Hepatocyte (in vitro differentiated cells): ENCODE measurements at regions not wholly inside any gene's neighbourhood (a gene's known extent, or its start where the extent isn't known, plus 50 kb on each side); places are given as distances from the start of the nearest gene placed in this dataset.

Source experiments
- DNase-seq: peaks from one replicate; pipeline ENCODE4 v3.0.0-alpha.2; 2016; ENCODE audit warnings: low spot score
- H2AFZ ChIP-seq: fragments of 200-600 bp; sonication (generic); 2 replicates; pipeline ENCODE4 v1.6.0; 2016; ENCODE audit warnings: antibody characterized with exemption, mild to moderate bottlenecking
- H3K27ac ChIP-seq: fragments of 200-600 bp; sonication (generic); 2 replicates; pipeline ENCODE4 v1.5.1; 2016; ENCODE audit warnings: mild to moderate bottlenecking
- H3K27me3 ChIP-seq: fragments of 200-600 bp; sonication (generic); 2 replicates; pipeline ENCODE4 v1.6.1; 2016
- H3K36me3 ChIP-seq: fragments of 200-600 bp; sonication (generic); replicated peaks from 2 replicates; pipeline ENCODE4 v1.5.1; 2016; ENCODE audit warnings: low read depth; ENCODE audit not compliant: insufficient read depth
- H3K4me1 ChIP-seq: fragments of 200-600 bp; sonication (generic); 2 replicates; pipeline ENCODE4 v1.5.1; 2016; ENCODE audit warnings: mild to moderate bottlenecking, moderate library complexity; ENCODE audit not compliant: insufficient read depth
- H3K4me2 ChIP-seq: fragments of 200-600 bp; sonication (generic); 2 replicates; pipeline ENCODE4 v1.6.0; 2016
- H3K4me3 ChIP-seq: fragments of 200-600 bp; sonication (generic); 2 replicates; pipeline ENCODE4 v1.5.1; 2016; ENCODE audit warnings: mild to moderate bottlenecking
- H3K79me2 ChIP-seq: fragments of 200-600 bp; sonication (generic); 2 replicates; pipeline ENCODE4 v1.6.0; 2017; ENCODE audit warnings: mild to moderate bottlenecking
- H3K9me2 ChIP-seq: fragments of 200-600 bp; sonication (generic); replicated peaks from 2 replicates; pipeline ENCODE4 v1.6.0; 2017; ENCODE audit warnings: mild to moderate bottlenecking; ENCODE audit not compliant: insufficient read depth
- H3K9me3 ChIP-seq: fragments of 200-600 bp; sonication (generic); 2 replicates; pipeline ENCODE4 v1.5.1; 2016; ENCODE audit warnings: low read depth, mild to moderate bottlenecking
- H4K20me1 ChIP-seq: fragments of 200-600 bp; sonication (generic); 2 replicates; pipeline ENCODE4 v1.6.0; 2016; ENCODE audit warnings: mild to moderate bottlenecking; ENCODE audit not compliant: insufficient read depth, poor library complexity, severe bottlenecking
- CTCF ChIP-seq: fragments of 200-600 bp; sonication (generic); IDR thresholded peaks from 2 replicates; pipeline ENCODE4 v1.5.1; 2016; ENCODE audit warnings: antibody characterized with exemption, mild to moderate bottlenecking; ENCODE audit not compliant: poor library complexity
- EZH2 ChIP-seq: fragments of 200-600 bp; sonication (generic); IDR thresholded peaks from 2 replicates; pipeline ENCODE4 v1.6.1; 2016; ENCODE audit warnings: antibody characterized with exemption, mild to moderate bottlenecking, borderline replicate concordance
- EZH2phosphoT487 ChIP-seq: fragments of 200-600 bp; sonication (generic); IDR thresholded peaks from one replicate; pipeline ENCODE4 v1.6.1; 2018; ENCODE audit warnings: antibody characterized with exemption, mild to moderate bottlenecking, low read depth, moderate library complexity; ENCODE audit not compliant: unreplicated experiment, severe bottlenecking
- WGBS: methylation state at CpG from one replicate; pipeline ENCODE4 v1.1.6; 2016; ENCODE audit warnings: low lambda C conversion rate; ENCODE audit errors: missing lambda C conversion rate; 5-methylcytosine and 5-hydroxymethylcytosine counted together

- 84% methylated on average over 8 of the region's 8 CpGs for WGBS
These were observed 199.1 kb upstream of the CELF4 start for GRCh38 chr18:37764541-37765288.

GRCh38 chr18:37762076-37762621, 196.6 kb upstream of the CELF4 start:
- Histone ChIP-seq H3K27ac (no peak overlapping the region), H3K4me2 (no peak overlapping the region), H3K9me3 (no peaks in the 10 kb centered on the region), H3K36me3 (no peaks in the 10 kb centered on the region), H3K4me1 (no peaks in the 10 kb centered on the region), H4K20me1 (no peaks in the 10 kb centered on the region), H3K4me3 (no peak overlapping the region), H3K9me2 (no peaks in the 10 kb centered on the region), H2AFZ (no peak overlapping the region), H3K79me2 (no peaks in the 10 kb centered on the region), H3K27me3 (no peaks in the 10 kb centered on the region)
- WGBS, result 89% methylated on average over 6 of the region's 6 CpGs
- no peak for DNase-seq
- TF ChIP-seq EZH2, result no peak

More at GRCh38 chr18:37764541-37765288, 199.1 kb upstream of the CELF4 start:
- H4K20me1 ChIP-seq, result no peaks in the 10 kb centered on the region
- no peaks in the 10 kb centered on the region for H3K9me2 ChIP-seq
- no peak overlapping the region for H3K4me3 ChIP-seq
- no peaks in the 10 kb centered on the region for H3K9me3 ChIP-seq
- DNase-seq, result no peak
- no peak overlapping the region for H2AFZ ChIP-seq
- no peaks in the 10 kb centered on the region for H3K79me2 ChIP-seq
- no peaks in the 10 kb centered on the region for H3K36me3 ChIP-seq
- no peaks in the 10 kb centered on the region for H3K4me1 ChIP-seq
- no peak overlapping the region for H3K4me2 ChIP-seq
- H3K27ac ChIP-seq, result no peak overlapping the region
- TF ChIP-seq CTCF, result no peak
- no peak for TF ChIP-seq EZH2
- no peak for TF ChIP-seq EZH2phosphoT487
- no peaks in the 10 kb centered on the region for H3K27me3 ChIP-seq

DNA sequence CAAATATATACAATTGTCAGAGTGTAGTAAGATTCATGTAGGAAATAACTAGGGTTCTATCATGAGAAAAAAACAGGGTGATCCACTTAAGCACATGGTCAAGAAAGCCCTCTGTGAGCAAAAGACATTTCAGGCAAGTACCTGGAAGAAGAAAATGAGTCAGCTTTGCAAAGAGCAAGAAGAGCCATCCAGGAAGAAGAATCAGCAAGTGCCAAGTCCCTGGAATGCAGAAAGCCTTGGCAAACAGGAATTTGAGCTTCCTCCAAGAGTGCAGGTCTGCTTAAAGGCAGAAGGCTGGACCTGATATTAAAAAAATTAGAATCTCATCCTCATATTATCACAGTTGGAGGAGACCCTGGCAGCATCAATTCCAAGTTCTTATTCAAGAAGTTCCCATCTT, 188.5 kb upstream of the CELF4 start:
- no peaks in the 10 kb centered on the region for H3K9me3 ChIP-seq
- TF ChIP-seq CTCF, result no peak
- no peak for TF ChIP-seq EZH2phosphoT487
- TF ChIP-seq EZH2, result no peak

GRCh38 chr18:37742436-37742835, 176.8 kb upstream of the CELF4 start:
- DNase-seq, result no peak
- Histone ChIP-seq H3K27ac (no peak overlapping the region), H2AFZ (no peak overlapping the region), H3K27me3 (no peaks in the 10 kb centered on the region), H3K9me2 (no peaks in the 10 kb centered on the region), H3K79me2 (no peaks in the 10 kb centered on the region), H3K4me3 (no peak overlapping the region), H3K9me3 (no peaks in the 10 kb centered on the region), H4K20me1 (no peaks in the 10 kb centered on the region), H3K4me1 (no peaks in the 10 kb centered on the region), H3K4me2 (no peak overlapping the region), H3K36me3 (no peaks in the 10 kb centered on the region)
- 79% methylated on average over 2 of the region's 2 CpGs for WGBS
- TF ChIP-seq EZH2 (no peak), EZH2phosphoT487 (no peak), CTCF (no peak)

More for the DNA sequence above, 188.5 kb upstream of the CELF4 start:
- no peak overlapping the region for H3K4me2 ChIP-seq
- no peak overlapping the region for H2AFZ ChIP-seq
- no peaks in the 10 kb centered on the region for H3K4me1 ChIP-seq
- no peaks in the 10 kb centered on the region for H3K36me3 ChIP-seq
- no peaks in the 10 kb centered on the region for H3K27me3 ChIP-seq
- no peak for DNase-seq
- no peak overlapping the region for H3K27ac ChIP-seq
- no peaks in the 10 kb centered on the region for H3K79me2 ChIP-seq
- H4K20me1 ChIP-seq, result no peaks in the 10 kb centered on the region
- no peaks in the 10 kb centered on the region for H3K9me2 ChIP-seq
- no peak overlapping the region for H3K4me3 ChIP-seq
